Common myeloid progenitor, CD34-positive (primary cell): ENCODE measurements at regions not wholly inside any gene's neighbourhood (a gene's known extent, or its start where the extent isn't known, plus 50 kb on each side); places are given as distances from the start of the nearest gene placed in this dataset.

Experiments
- CTCF ChIA-PET: fragments of 350-600 bp; sonication (Branson Sonifier 250); formaldehyde crosslinking; loops from one replicate; lab custom pipeline; 2021; ENCODE audit warnings: antibody characterized with exemption; lab: Charles Lee
- POLR2A ChIA-PET: fragments of 350-600 bp; sonication (Branson Sonifier 250); formaldehyde crosslinking; loops from one replicate; lab custom pipeline; 2021; ENCODE audit warnings: antibody characterized with exemption; lab: Charles Lee
- DNase-seq, 3 donors: peaks; one replicate each; pipeline versions ENCODE4 v3.0.0 to v3.0.0-alpha.2; 2013
- H3K27ac ChIP-seq, 2 experiments: 1 replicate in 1 of 2; 2 replicates in 1 of 2; pipeline ENCODE4 v1.7.0; 2013; ENCODE audit warnings: inconsistent platforms in 2 of 2, low read length in 2 of 2, mild to moderate bottlenecking in 2 of 2, low read depth in 1 of 2, moderate library complexity in 1 of 2; ENCODE audit not compliant: severe bottlenecking in 2 of 2, insufficient read depth in 1 of 2, poor library complexity in 1 of 2
- H3K27me3 ChIP-seq, 5 experiments: replicated peaks in 2 of 5; 1 replicate in 3 of 5; 2 replicates in 2 of 5; pipeline versions ENCODE4 v1.6.1 to v1.7.0; 2013; ENCODE audit warnings: low read length in 4 of 5, mild to moderate bottlenecking in 2 of 5, moderate library complexity in 2 of 5, inconsistent platforms in 1 of 5; ENCODE audit not compliant: insufficient read depth in 5 of 5, control insufficient read depth in 4 of 5
- H3K36me3 ChIP-seq, 4 experiments: 1 replicate in 2 of 4; 2 replicates in 2 of 4; pipeline versions ENCODE4 v1.6.1 to v1.7.0; 2013; ENCODE audit warnings: low read length in 3 of 4, control low read depth in 1 of 4, mild to moderate bottlenecking in 1 of 4; ENCODE audit not compliant: control insufficient read depth in 4 of 4, insufficient read depth in 4 of 4
- H3K4me1 ChIP-seq, 4 experiments: 1 replicate in 3 of 4; 2 replicates in 1 of 4; pipeline versions ENCODE4 v1.6.1 to v1.7.1; 2013; ENCODE audit warnings: low read length in 3 of 4, mild to moderate bottlenecking in 3 of 4, control low read depth in 1 of 4, inconsistent platforms in 1 of 4, moderate library complexity in 1 of 4; ENCODE audit not compliant: control insufficient read depth in 4 of 4, insufficient read depth in 4 of 4; ENCODE audit errors: control extremely low read depth in 1 of 4
- H3K4me3 ChIP-seq, 7 experiments: 1 replicate in 4 of 7; 2 replicates in 3 of 7; pipeline versions ENCODE4 v1.5.1 to v1.7.0; 2013; ENCODE audit warnings: mild to moderate bottlenecking in 7 of 7, low read length in 6 of 7, moderate library complexity in 6 of 7, inconsistent platforms in 2 of 7, low read depth in 2 of 7, control low read depth in 1 of 7; ENCODE audit not compliant: insufficient read depth in 4 of 7, control insufficient read depth in 1 of 7; ENCODE audit errors: extremely low read depth in 1 of 7
- H3K9me3 ChIP-seq, 5 experiments: 1 replicate in 4 of 5; 2 replicates in 1 of 5; pipeline versions ENCODE4 v1.6.1 to v1.7.1; 2013; ENCODE audit warnings: low read length in 4 of 5, mild to moderate bottlenecking in 2 of 5, inconsistent platforms in 1 of 5, low read depth in 1 of 5, moderate library complexity in 1 of 5; ENCODE audit not compliant: control insufficient read depth in 4 of 5, insufficient read depth in 2 of 5; ENCODE audit errors: control extremely low read depth in 1 of 5
- WGBS: methylation state at CpG from one replicate; pipeline ENCODE4 v1.1.5; 2013; ENCODE audit not compliant: insufficient coverage; 5-methylcytosine and 5-hydroxymethylcytosine counted together

DNA sequence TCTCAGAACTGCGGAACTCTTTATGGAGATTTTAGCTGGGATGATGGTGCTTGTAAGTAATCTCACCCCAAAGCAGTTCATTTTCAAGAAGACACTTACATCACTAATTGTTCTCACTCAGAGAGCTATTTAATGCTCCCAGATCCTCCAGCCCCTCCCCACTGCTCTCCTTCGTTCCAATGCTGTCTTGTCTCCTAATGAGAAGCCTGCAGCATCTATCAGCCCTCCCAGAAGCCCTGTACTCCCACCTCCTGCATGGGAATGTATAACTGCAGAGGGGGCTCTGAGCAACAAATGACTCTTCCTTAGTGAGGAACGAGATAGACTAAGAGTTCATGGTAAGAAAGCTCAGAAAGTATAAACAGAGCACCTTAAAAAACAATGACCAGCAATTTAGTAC is 377.4 kb upstream of the RUNX1 start:
- Histone ChIP-seq H3K27me3 (no peaks in the 10 kb centered on the region), H3K4me3 (no peak overlapping the region), H3K4me1 (peaks cover 2 to 8% (median 4%) of the 10 kb centered on the region in 4 experiments), H3K9me3 (peaks cover 0 to 26% (median 13%) of the 10 kb centered on the region in 5 experiments), H3K36me3 (no peaks in the 10 kb centered on the region), H3K27ac (no peak overlapping the region)
- 100% methylated on average over 1 of the region's 3 CpGs for WGBS
- CTCF ChIA-PET: interaction anchor here (1.0 kb wide), 1 partner anchor 12 kb away, joined by 3 read pairs; no protein-coding TSS in a partner anchor
- POLR2A ChIA-PET: interaction anchor here (0.6 kb wide), 1 partner anchor 1502 kb away, joined by 3 read pairs; no protein-coding TSS in a partner anchor
- DNase-seq: no peak

GRCh38 chr21:35424122-35424521 is 375.0 kb upstream of the RUNX1 start:
- POLR2A ChIA-PET: no interaction called here
- WGBS: 100% methylated on average over 2 of the region's 3 CpGs

DNA sequence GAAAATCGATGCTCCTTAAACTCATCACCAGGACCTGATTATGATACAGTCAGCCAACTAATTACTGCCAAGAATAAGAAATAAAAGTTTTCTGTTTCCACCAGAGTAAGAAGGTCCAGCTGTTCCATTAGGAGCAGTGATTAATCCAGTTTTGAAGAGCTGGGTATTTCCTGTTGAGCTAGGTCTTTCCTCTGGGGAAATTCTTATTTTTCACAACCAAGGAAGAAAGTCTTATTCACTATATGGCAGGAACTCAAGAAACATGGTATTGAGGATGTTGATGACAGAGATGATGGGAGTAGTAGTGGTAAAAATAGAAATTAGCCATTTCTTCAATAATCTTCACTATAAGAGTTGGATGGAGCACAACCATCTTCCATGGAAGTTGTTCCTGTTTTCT is 374.6 kb upstream of the RUNX1 start:
- Histone ChIP-seq H3K27me3 (no peaks in the 10 kb centered on the region), H3K27ac (no peak overlapping the region), H3K36me3 (no peaks in the 10 kb centered on the region), H3K4me1 (peaks cover 2 to 8% (median 4%) of the 10 kb centered on the region in 4 experiments), H3K4me3 (no peak overlapping the region), H3K9me3 (peaks cover 0 to 27% (median 16%) of the 10 kb centered on the region in 5 experiments)
- no peak for DNase-seq
- ChIA-PET CTCF (interaction anchor here (1.0 kb wide), 1 partner anchor 11 kb away, joined by 3 read pairs; no protein-coding TSS in a partner anchor), POLR2A (no interaction called here)
- 100% methylated on average over 1 of the region's 1 CpG for WGBS

More at GRCh38 chr21:35424122-35424521, 375.0 kb upstream of the RUNX1 start:
- Histone ChIP-seq H3K27ac (no peak overlapping the region), H3K4me1 (peaks cover 2 to 8% (median 4%) of the 10 kb centered on the region in 4 experiments), H3K36me3 (no peaks in the 10 kb centered on the region), H3K9me3 (peaks cover 0 to 27% (median 16%) of the 10 kb centered on the region in 5 experiments), H3K27me3 (no peaks in the 10 kb centered on the region), H3K4me3 (no peak overlapping the region)
- CTCF ChIA-PET: no interaction called here
- DNase-seq: no peak

GRCh38 chr21:35422011-35422410 is 372.9 kb upstream of the RUNX1 start:
- ChIA-PET POLR2A (no interaction called here), CTCF (no interaction called here)
- Histone ChIP-seq H3K4me3 (no peak overlapping the region), H3K36me3 (no peaks in the 10 kb centered on the region), H3K4me1 (no peaks in the 10 kb centered on the region), H3K27me3 (no peaks in the 10 kb centered on the region), H3K27ac (no peak overlapping the region), H3K9me3 (peaks cover 0 to 27% (median 16%) of the 10 kb centered on the region in 5 experiments)
- DNase-seq: no peak

- no peaks in the 10 kb centered on the region for H3K36me3 ChIP-seq
- H3K4me3 ChIP-seq: no peak overlapping the region
- CTCF ChIA-PET: no interaction called here
- peaks cover 0 to 27% (median 16%) of the 10 kb centered on the region in 5 experiments for H3K9me3 ChIP-seq
- no peaks in the 10 kb centered on the region for H3K27me3 ChIP-seq
- DNase-seq: no peak
- WGBS: 100% methylated on average over 3 of the region's 5 CpGs
- POLR2A ChIA-PET: no interaction called here
- H3K27ac ChIP-seq: no peak overlapping the region
- H3K4me1 ChIP-seq: no peaks in the 10 kb centered on the region
Measured at GRCh38 chr21:35421221-35421620, 372.1 kb upstream of the RUNX1 start.

- Histone ChIP-seq H3K4me1 (no peaks in the 10 kb centered on the region), H3K27ac (no peak overlapping the region), H3K9me3 (peaks cover 0 to 27% (median 16%) of the 10 kb centered on the region in 5 experiments), H3K36me3 (no peaks in the 10 kb centered on the region), H3K4me3 (no peak overlapping the region), H3K27me3 (no peaks in the 10 kb centered on the region)
- WGBS: 100% methylated on average over 2 of the region's 2 CpGs
- ChIA-PET POLR2A (no interaction called here), CTCF (no interaction called here)
- DNase-seq: no peak
Measured at GRCh38 chr21:35420656-35421055, 371.6 kb upstream of the RUNX1 start.

- ChIA-PET CTCF (interaction anchor here (1.1 to 1.2 kb wide), 2 partner anchors 10 to 22 kb away, joined by 3 read pairs; no protein-coding TSS in a partner anchor), POLR2A (no interaction called here)
- H3K36me3 ChIP-seq: no peaks in the 10 kb centered on the region
- peaks cover 0 to 17% (median 13%) of the 10 kb centered on the region in 5 experiments for H3K9me3 ChIP-seq
- H3K4me3 ChIP-seq: no peak overlapping the region
- DNase-seq: no peak
- no peak overlapping the region for H3K27ac ChIP-seq
- H3K27me3 ChIP-seq: no peaks in the 10 kb centered on the region
- no peaks in the 10 kb centered on the region for H3K4me1 ChIP-seq
- WGBS: no CpG with 5 or more reads among the region's 5 CpGs
Measured at GRCh38 chr21:35417762-35418161, 368.7 kb upstream of the RUNX1 start.
